ENCODE measurements at regions not wholly inside any gene's neighbourhood (a gene's known extent, or its start where the extent isn't known, plus 50 kb on each side); places are given as distances from the start of the nearest gene placed in this dataset.

DNA sequence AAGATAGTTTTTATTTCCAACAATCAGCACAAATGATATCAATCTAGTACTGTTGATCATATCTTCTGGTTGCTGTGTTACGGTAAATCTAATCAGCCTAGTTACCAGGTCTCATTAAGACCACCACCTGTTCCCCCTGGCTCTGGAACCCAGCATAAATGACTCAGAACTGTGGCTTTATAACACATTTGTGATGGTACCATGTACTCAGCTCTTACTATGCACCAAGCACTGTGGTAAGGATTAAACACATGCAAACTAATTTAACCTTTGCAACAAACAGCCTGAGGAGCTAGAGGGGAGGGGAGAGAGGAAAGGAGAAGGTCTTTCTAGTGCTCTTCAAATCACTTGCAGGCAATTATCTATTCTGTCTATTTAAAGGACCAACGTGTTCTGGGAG, 173.9 kb upstream of the LMCD1 start:
- no peak for TF ChIP-seq CTCF (IDR thresholded peaks at IDR 0.05; ENCODE audit: insufficient read depth, low read length, poor library complexity, severe bottlenecking)
- Histone ChIP-seq H3K4me3 (ENCODE audit: low read depth, low read length) (no peak overlapping the region), H3K36me3 (ENCODE audit: control insufficient read depth, insufficient read depth, low read length) (no peaks in the 10 kb centered on the region), H3K27me3 (ENCODE audit: control insufficient read depth, insufficient read depth, low read length) (no peaks in the 10 kb centered on the region)
- DNase-seq (ENCODE audit: low read depth) = no peak

DNA sequence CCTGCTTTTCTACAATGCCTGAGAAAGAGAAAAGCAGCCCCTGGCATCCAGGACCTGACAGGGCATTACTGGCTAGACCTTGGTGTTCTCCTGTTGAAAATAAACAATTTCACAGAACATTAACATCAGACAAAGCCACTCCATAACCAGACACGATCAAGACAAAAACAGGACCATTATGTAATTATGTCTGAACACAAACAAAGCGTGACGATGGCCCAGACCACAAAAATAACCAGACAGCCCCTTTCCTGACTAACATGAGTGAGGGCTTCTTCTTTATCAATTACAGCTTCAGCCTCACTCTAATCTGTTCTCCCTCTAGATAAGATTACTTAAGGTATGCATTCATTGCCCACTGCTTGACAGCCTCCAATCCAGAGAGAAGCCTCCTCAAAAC, 172.7 kb upstream of the LMCD1 start:
- no peaks in the 10 kb centered on the region for H3K36me3 ChIP-seq (ENCODE audit: control insufficient read depth, insufficient read depth, low read length)
- no peak for DNase-seq (ENCODE audit: low read depth)

GRCh38 chr3:8329598-8329997, 172.0 kb upstream of the LMCD1 start:
- no peak for DNase-seq (ENCODE audit: low read depth)
- Histone ChIP-seq H3K4me3 (ENCODE audit: low read depth, low read length) (no peak overlapping the region), H3K27me3 (ENCODE audit: control insufficient read depth, insufficient read depth, low read length) (no peaks in the 10 kb centered on the region), H3K36me3 (ENCODE audit: control insufficient read depth, insufficient read depth, low read length) (no peaks in the 10 kb centered on the region)
- TF ChIP-seq CTCF (IDR thresholded peaks at IDR 0.05; ENCODE audit: insufficient read depth, low read length, poor library complexity, severe bottlenecking) = no peak

More for the DNA sequence above, 172.7 kb upstream of the LMCD1 start:
- Histone ChIP-seq H3K27me3 (ENCODE audit: control insufficient read depth, insufficient read depth, low read length) (no peaks in the 10 kb centered on the region), H3K4me3 (ENCODE audit: low read depth, low read length) (no peak overlapping the region)
- TF ChIP-seq CTCF (IDR thresholded peaks at IDR 0.05; ENCODE audit: insufficient read depth, low read length, poor library complexity, severe bottlenecking) = no peak

- H3K36me3 ChIP-seq (ENCODE audit: control insufficient read depth, insufficient read depth, low read length) = no peaks in the 10 kb centered on the region
- TF ChIP-seq CTCF (IDR thresholded peaks at IDR 0.05; ENCODE audit: insufficient read depth, low read length, poor library complexity, severe bottlenecking) = no peak
- H3K27me3 ChIP-seq (ENCODE audit: control insufficient read depth, insufficient read depth, low read length) = no peaks in the 10 kb centered on the region
- DNase-seq (ENCODE audit: low read depth) = no peak
- H3K4me3 ChIP-seq (ENCODE audit: low read depth, low read length) = no peak overlapping the region
Measured at GRCh38 chr3:8336456-8336855, 165.2 kb upstream of the LMCD1 start.

DNA sequence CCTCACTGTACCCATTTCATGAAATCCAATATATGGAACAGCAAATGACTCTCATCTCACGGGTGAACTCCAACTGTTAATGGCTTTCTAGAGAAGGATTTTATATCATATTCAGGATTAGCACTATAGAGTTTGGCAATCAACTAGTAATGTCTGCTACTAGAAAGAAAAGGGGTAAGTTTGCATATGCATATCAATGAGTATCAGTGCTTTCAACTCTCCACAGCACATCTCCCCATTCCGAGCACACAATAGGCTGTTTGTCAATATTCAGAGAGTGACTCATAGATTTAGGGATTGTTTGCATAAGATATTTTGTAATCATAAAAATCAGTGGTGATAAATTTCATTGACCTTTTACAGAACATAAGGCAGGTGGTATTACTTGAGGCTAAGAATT, 163.2 kb upstream of the LMCD1 start:
- TF ChIP-seq CTCF (IDR thresholded peaks at IDR 0.05; ENCODE audit: insufficient read depth, low read length, poor library complexity, severe bottlenecking) = no peak
- no peak for DNase-seq (ENCODE audit: low read depth)
- Histone ChIP-seq H3K36me3 (ENCODE audit: control insufficient read depth, insufficient read depth, low read length) (no peaks in the 10 kb centered on the region), H3K4me3 (ENCODE audit: low read depth, low read length) (no peak overlapping the region), H3K27me3 (ENCODE audit: control insufficient read depth, insufficient read depth, low read length) (no peaks in the 10 kb centered on the region)

DNA sequence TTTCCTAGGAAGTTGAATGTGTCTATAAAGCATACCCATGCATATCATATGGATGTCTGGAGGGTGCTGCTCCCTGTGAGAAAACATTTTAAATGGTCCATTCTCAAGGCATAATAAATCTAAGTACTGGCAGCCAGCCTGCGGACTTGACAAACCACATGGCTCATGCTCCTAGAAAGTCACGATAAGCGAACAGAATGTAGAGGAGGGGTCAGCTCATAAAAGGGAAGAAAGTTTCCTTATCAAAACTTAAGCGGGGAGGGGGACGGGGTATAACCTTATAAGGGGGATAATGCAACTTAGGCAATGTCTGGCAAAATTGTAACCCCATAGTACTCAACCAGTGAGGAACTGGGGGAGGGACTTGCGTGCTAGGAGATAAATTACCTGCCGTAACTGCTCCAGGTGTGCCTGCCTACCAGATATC, 159.8 kb upstream of the LMCD1 start:
- no peak for TF ChIP-seq CTCF (IDR thresholded peaks at IDR 0.05; ENCODE audit: insufficient read depth, low read length, poor library complexity, severe bottlenecking)
- H3K27me3 ChIP-seq (ENCODE audit: control insufficient read depth, insufficient read depth, low read length) = no peaks in the 10 kb centered on the region
- no peak for DNase-seq (ENCODE audit: low read depth)
- H3K36me3 ChIP-seq (ENCODE audit: control insufficient read depth, insufficient read depth, low read length) = no peaks in the 10 kb centered on the region
- no peak overlapping the region for H3K4me3 ChIP-seq (ENCODE audit: low read depth, low read length)
